Ovary (tissue), 3 donors: ENCODE measurements at regions not wholly inside any gene's neighbourhood (a gene's known extent, or its start where the extent isn't known, plus 50 kb on each side); places are given as distances from the start of the nearest gene placed in this dataset.

Experiments used
- EP300 ChIP-seq: sonication (generic); formaldehyde crosslinking; IDR thresholded peaks from one replicate; pipeline ENCODE4 v1.6.1; 2017; ENCODE audit warnings: antibody characterized with exemption
- TF ChIP-seq, protein P1 (sequence below), 3 donors: fragments of 450-650 bp in 2 of 3; fragments of 200-600 bp in 1 of 3; IDR thresholded peaks; one replicate each; pipeline versions ENCODE4 v1.5.1 to v1.8.0; 2016 to 2022; ENCODE audit warnings: antibody characterized with exemption in 3 of 3, mild to moderate bottlenecking in 1 of 3
- donor health status: DM: no; HTN: no; CAD: no.

DNA sequence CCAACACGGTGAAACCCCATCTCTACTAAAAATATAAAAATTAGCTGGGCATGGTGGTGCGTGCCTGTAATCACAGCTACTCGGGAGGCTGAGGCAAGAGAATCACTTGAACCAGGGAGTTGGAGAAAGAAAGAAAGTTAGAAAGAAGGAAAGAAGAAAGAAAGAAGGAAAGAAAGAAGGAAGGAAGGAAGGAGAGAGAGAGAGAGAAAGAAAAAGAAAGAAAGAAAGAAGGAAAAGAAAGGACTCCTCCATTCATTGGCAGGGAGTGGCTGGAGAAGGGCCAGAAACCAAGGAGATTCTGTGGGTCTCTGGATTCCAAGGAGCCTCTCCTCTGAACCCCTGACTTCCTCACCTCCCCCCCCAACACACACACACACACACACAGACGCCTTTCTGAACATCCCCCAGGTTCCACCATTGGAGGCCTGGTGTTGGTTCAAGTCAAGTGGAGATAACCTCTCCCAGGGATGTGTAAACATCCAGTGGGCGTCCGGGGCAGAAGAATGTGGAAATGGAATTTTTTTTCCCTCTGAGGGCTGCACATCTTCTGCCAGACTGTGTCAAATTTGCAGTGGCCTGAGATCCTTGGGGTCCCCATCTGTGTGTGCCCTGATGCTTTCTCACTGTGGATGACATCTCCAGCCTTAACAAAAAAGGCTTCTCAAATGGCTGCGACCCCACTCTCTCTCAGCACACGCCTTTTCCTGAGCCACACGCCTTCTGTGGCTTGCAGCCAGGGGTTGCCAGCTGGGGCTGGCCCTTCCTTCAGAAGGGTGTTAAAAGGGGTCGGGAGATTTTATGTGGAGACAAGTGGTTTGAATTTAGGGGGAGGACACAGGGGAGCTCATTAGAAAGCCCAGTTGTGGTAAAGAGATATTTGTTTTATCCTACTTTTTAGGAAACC is 109.3 kb upstream of the HAND1 start:
- TF ChIP-seq, protein P1, sequence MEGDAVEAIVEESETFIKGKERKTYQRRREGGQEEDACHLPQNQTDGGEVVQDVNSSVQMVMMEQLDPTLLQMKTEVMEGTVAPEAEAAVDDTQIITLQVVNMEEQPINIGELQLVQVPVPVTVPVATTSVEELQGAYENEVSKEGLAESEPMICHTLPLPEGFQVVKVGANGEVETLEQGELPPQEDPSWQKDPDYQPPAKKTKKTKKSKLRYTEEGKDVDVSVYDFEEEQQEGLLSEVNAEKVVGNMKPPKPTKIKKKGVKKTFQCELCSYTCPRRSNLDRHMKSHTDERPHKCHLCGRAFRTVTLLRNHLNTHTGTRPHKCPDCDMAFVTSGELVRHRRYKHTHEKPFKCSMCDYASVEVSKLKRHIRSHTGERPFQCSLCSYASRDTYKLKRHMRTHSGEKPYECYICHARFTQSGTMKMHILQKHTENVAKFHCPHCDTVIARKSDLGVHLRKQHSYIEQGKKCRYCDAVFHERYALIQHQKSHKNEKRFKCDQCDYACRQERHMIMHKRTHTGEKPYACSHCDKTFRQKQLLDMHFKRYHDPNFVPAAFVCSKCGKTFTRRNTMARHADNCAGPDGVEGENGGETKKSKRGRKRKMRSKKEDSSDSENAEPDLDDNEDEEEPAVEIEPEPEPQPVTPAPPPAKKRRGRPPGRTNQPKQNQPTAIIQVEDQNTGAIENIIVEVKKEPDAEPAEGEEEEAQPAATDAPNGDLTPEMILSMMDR (IDR thresholded peaks at IDR 0.05) = no peak
- TF ChIP-seq EP300 = no peak
